SH-SY5Y (cell line): ENCODE measurements at regions not wholly inside any gene's neighbourhood (a gene's known extent, or its start where the extent isn't known, plus 50 kb on each side); places are given as distances from the start of the nearest gene placed in this dataset.

Source experiments
- GATA2 ChIP-seq: IDR thresholded peaks from 2 replicates; pipeline ENCODE4 v1.6.1; 2011; ENCODE audit warnings: mild to moderate bottlenecking, low read depth, low read length
- GATA3 ChIP-seq: IDR thresholded peaks from 2 replicates; pipeline ENCODE4 v1.6.1; 2011; ENCODE audit warnings: low read depth, mild to moderate bottlenecking, low read length, moderate library complexity

DNA sequence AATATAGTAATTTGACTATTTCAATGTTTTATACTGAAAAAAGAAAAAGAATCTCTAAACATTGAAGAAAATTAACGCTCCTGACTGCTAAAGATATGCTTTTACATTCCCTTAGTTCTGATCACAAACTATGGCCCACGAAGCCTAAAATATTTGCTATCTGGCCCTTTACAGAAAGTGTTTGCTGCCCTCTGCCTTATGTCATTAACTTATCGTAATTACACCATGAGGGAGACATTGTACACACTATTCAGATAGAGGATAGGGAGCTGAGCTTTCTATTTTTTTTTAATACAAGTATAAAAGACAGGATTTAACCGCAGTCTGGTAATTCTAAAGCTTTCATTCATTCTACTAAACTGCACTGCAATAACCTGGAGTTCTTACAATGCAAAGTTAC is 393.1 kb upstream of the DCC start:
- no peak for TF ChIP-seq GATA2
- no peak for TF ChIP-seq GATA3
